Loucy (cell line): ENCODE measurements at regions not wholly inside any gene's neighbourhood (a gene's known extent, or its start where the extent isn't known, plus 50 kb on each side); places are given as distances from the start of the nearest gene placed in this dataset.

ENCODE experiments used
- H2AFZ ChIP-seq: fragments of 200-600 bp; sonication (generic); 2 replicates; pipeline ENCODE4 v1.6.0; 2016; ENCODE audit warnings: antibody characterized with exemption, mild to moderate bottlenecking, low read length, moderate library complexity
- H3F3A ChIP-seq: fragments of 200-600 bp; 2 replicates; pipeline ENCODE4 v1.6.0; 2016; ENCODE audit warnings: antibody characterized with exemption, low read depth, mild to moderate bottlenecking
- H3K27me3 ChIP-seq: fragments of 200-600 bp; sonication (generic); 2 replicates; pipeline ENCODE4 v1.6.1; 2014; ENCODE audit warnings: low read length, mild to moderate bottlenecking; ENCODE audit not compliant: insufficient read depth, poor library complexity, severe bottlenecking
- H3K36me3 ChIP-seq: fragments of 200-600 bp; sonication (generic); 2 replicates; pipeline ENCODE4 v1.6.1; 2016; ENCODE audit warnings: low read length; ENCODE audit not compliant: insufficient read depth
- H3K4me1 ChIP-seq: fragments of 200-600 bp; sonication (generic); 2 replicates; pipeline ENCODE4 v1.5.1; 2014; ENCODE audit warnings: low read length, mild to moderate bottlenecking; ENCODE audit not compliant: insufficient read depth, poor library complexity, severe bottlenecking
- H3K4me2 ChIP-seq: fragments of 200-600 bp; sonication (generic); 2 replicates; pipeline ENCODE4 v1.6.0; 2014; ENCODE audit warnings: antibody characterized with exemption, low read length, low read depth, mild to moderate bottlenecking; ENCODE audit not compliant: poor library complexity, severe bottlenecking
- H3K4me3 ChIP-seq: fragments of 200-600 bp; sonication (generic); 2 replicates; pipeline ENCODE4 v1.5.1; 2014; ENCODE audit warnings: low read length, mild to moderate bottlenecking, mixed read lengths; ENCODE audit not compliant: poor library complexity, severe bottlenecking
- H3K79me2 ChIP-seq: fragments of 200-600 bp; sonication (generic); 2 replicates; pipeline ENCODE4 v1.6.1; 2014; ENCODE audit warnings: low read length; ENCODE audit not compliant: insufficient read depth
- H3K9ac ChIP-seq: fragments of 200-600 bp; sonication (generic); 2 replicates; pipeline ENCODE4 v1.6.0; 2014; ENCODE audit warnings: mild to moderate bottlenecking, low read depth, low read length, moderate library complexity; ENCODE audit not compliant: poor library complexity, severe bottlenecking
- H3K9me2 ChIP-seq: fragments of 200-600 bp; sonication (generic); replicated peaks from 2 replicates; pipeline ENCODE4 v1.6.1; 2016; ENCODE audit warnings: low read depth, low read length, mixed read lengths
- H3K9me3 ChIP-seq: fragments of 200-600 bp; sonication (generic); 2 replicates; pipeline ENCODE4 v1.6.1; 2014; ENCODE audit warnings: mild to moderate bottlenecking, antibody characterized with exemption, low read length, low read depth; ENCODE audit not compliant: insufficient read depth
- H4K20me1 ChIP-seq: fragments of 200-600 bp; sonication (generic); 2 replicates; pipeline ENCODE4 v1.6.0; 2014; ENCODE audit warnings: antibody characterized with exemption, low read length, mild to moderate bottlenecking; ENCODE audit not compliant: insufficient read depth, poor library complexity, severe bottlenecking
- EZH2phosphoT487 ChIP-seq: fragments of 200-600 bp; IDR thresholded peaks from 2 replicates; pipeline ENCODE4 v1.6.1; 2018; ENCODE audit warnings: antibody characterized with exemption, mild to moderate bottlenecking, moderate library complexity, borderline replicate concordance
- TF ChIP-seq, protein P1 (sequence below): fragments of 200-600 bp; sonication (generic); conservative IDR thresholded peaks from 2 replicates; pipeline ENCODE4 v1.5.1; 2014; ENCODE audit warnings: mild to moderate bottlenecking, antibody characterized with exemption, low read length

DNA sequence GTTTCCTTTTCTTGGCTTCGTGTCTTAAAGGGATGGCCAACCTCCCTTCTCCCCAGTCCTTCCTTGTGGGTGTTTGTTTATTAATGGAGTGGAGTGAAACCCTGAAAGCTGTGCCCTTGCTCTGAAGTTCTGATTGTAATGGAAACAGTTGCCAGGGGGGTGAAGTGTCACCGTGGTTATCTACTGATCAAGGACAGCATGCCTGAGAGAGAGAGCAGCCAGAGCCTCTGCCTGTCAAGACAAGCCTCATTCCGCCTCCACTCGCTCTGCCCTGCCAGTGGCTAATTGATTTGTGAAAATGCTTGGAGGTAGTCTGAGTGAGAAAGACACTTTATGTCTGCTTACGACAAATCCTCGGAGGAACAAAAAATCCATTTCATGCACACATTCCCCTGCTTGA is 143.7 kb upstream of the SLC30A5 start:
- H3F3A ChIP-seq = no peaks in the 10 kb centered on the region
- H3K27me3 ChIP-seq = no peaks in the 10 kb centered on the region
- TF ChIP-seq, protein P1, sequence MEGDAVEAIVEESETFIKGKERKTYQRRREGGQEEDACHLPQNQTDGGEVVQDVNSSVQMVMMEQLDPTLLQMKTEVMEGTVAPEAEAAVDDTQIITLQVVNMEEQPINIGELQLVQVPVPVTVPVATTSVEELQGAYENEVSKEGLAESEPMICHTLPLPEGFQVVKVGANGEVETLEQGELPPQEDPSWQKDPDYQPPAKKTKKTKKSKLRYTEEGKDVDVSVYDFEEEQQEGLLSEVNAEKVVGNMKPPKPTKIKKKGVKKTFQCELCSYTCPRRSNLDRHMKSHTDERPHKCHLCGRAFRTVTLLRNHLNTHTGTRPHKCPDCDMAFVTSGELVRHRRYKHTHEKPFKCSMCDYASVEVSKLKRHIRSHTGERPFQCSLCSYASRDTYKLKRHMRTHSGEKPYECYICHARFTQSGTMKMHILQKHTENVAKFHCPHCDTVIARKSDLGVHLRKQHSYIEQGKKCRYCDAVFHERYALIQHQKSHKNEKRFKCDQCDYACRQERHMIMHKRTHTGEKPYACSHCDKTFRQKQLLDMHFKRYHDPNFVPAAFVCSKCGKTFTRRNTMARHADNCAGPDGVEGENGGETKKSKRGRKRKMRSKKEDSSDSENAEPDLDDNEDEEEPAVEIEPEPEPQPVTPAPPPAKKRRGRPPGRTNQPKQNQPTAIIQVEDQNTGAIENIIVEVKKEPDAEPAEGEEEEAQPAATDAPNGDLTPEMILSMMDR = no peak
- TF ChIP-seq EZH2phosphoT487 = no peak
- no peaks in the 10 kb centered on the region for H4K20me1 ChIP-seq
- no peak overlapping the region for H2AFZ ChIP-seq
- H3K9me3 ChIP-seq = no peaks in the 10 kb centered on the region
- H3K9me2 ChIP-seq = no peaks in the 10 kb centered on the region
- no peak overlapping the region for H3K9ac ChIP-seq
- no peaks in the 10 kb centered on the region for H3K4me1 ChIP-seq
- H3K4me2 ChIP-seq = no peak overlapping the region
- H3K4me3 ChIP-seq = no peak overlapping the region
- H3K36me3 ChIP-seq = no peaks in the 10 kb centered on the region
- H3K79me2 ChIP-seq = no peaks in the 10 kb centered on the region

DNA sequence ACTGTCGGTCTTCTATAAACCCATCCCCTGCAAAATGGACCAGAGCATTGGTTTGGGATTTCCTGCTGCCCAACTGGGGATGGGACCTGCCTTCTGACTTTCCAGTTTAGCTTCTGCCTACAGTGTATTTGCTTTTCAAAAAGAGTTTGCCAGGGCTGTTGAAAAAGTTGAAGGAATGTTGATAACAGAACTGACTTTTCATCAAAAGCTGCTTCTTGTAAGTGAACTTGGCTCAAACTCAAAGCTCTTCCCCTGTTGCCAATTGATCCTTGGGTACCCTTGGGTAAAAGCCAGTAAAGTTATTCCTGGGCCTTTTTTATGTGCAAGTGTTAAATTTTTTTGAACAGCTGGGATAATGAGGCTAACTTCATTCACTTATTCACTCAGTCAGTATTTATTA is 142.9 kb upstream of the SLC30A5 start:
- Histone ChIP-seq H3K9ac (no peak overlapping the region), H3K79me2 (no peaks in the 10 kb centered on the region), H2AFZ (no peak overlapping the region), H3K9me2 (no peaks in the 10 kb centered on the region), H3K27me3 (no peaks in the 10 kb centered on the region), H3F3A (no peaks in the 10 kb centered on the region), H3K36me3 (no peaks in the 10 kb centered on the region), H3K9me3 (no peaks in the 10 kb centered on the region), H3K4me2 (no peak overlapping the region), H3K4me1 (no peaks in the 10 kb centered on the region), H3K4me3 (no peak overlapping the region), H4K20me1 (no peaks in the 10 kb centered on the region)
- TF ChIP-seq EZH2phosphoT487 = no peak

DNA sequence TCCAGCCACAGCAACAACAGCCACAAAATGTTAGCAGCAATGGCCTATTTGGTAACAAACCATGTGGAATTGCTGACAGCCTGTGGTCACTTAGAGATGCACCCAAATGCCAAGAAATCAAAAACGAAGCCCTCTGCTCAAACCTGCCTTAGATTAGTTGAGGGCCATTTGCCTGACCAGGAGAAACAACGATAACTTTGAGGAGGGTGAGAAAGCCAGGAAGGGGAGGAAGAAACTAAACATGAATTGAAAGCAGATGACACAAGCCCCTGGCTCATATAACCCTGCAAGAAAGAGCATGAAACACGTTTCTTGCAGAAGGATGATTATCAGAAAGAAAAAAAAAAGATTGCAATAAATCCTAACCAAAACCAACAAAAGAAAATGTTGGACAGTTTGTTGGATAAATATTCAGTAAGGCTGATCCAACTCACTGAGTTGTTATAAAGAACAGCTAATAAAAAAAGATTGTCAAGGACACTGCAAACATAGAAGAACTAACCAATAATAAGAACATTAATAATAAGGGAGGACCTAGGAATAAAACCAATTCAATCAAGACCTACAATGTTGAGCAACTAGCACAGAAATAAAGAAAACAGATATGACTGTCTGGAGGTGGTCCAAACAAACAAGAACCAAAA is 140.5 kb upstream of the SLC30A5 start:
- Histone ChIP-seq H3K9me3 (no peaks in the 10 kb centered on the region), H3F3A (no peaks in the 10 kb centered on the region), H2AFZ (no peak overlapping the region), H3K4me2 (no peak overlapping the region), H4K20me1 (no peaks in the 10 kb centered on the region), H3K27me3 (no peaks in the 10 kb centered on the region), H3K9me2 (no peaks in the 10 kb centered on the region), H3K4me1 (no peaks in the 10 kb centered on the region), H3K9ac (no peak overlapping the region), H3K36me3 (no peaks in the 10 kb centered on the region), H3K79me2 (no peaks in the 10 kb centered on the region), H3K4me3 (no peak overlapping the region)
- TF ChIP-seq, protein P1 = no peak
- TF ChIP-seq EZH2phosphoT487 = no peak
